NOMO-1 treated with dmso at 0.1 percent for 144 hours (cell line): ENCODE measurements at regions not wholly inside any gene's neighbourhood (a gene's known extent, or its start where the extent isn't known, plus 50 kb on each side); places are given as distances from the start of the nearest gene placed in this dataset.

Experiments used
- DNase-seq: peaks from one replicate; lab custom pipeline; 2025; ENCODE audit not compliant: unreplicated experiment; lab: John Stamatoyannopoulos, UW

- DNase-seq: no peak
Observed at GRCh38 chr13:106656186-106656585, 88.2 kb upstream of the ARGLU1 start.

- no peak for DNase-seq
Observed at GRCh38 chr13:106651442-106651841, 83.5 kb upstream of the ARGLU1 start.

- no peak for DNase-seq
Observed at GRCh38 chr13:106650690-106651205, 82.8 kb upstream of the ARGLU1 start.

- no peak for DNase-seq
Observed at GRCh38 chr13:106649495-106649894, 81.6 kb upstream of the ARGLU1 start.

GRCh38 chr13:106640515-106640914 is 72.6 kb upstream of the ARGLU1 start:
- DNase-seq: no peak

GRCh38 chr13:106637519-106637918 is 69.6 kb upstream of the ARGLU1 start:
- DNase-seq: no peak

- no peak for DNase-seq
Observed at GRCh38 chr13:106636492-106636891, 68.6 kb upstream of the ARGLU1 start.

GRCh38 chr13:106635616-106636015 is 67.7 kb upstream of the ARGLU1 start:
- DNase-seq: no peak

GRCh38 chr13:106633321-106633720 is 65.4 kb upstream of the ARGLU1 start:
- DNase-seq: no peak

- no peak for DNase-seq
Observed at GRCh38 chr13:106630650-106631049, 62.7 kb upstream of the ARGLU1 start.

- no peak for DNase-seq
Observed at GRCh38 chr13:106630162-106630561, 62.2 kb upstream of the ARGLU1 start.

GRCh38 chr13:106628936-106629659 is 61.2 kb upstream of the ARGLU1 start:
- no peak for DNase-seq

GRCh38 chr13:106626473-106626872 is 58.5 kb upstream of the ARGLU1 start:
- no peak for DNase-seq

GRCh38 chr13:106625578-106625977 is 57.6 kb upstream of the ARGLU1 start:
- DNase-seq: no peak

- no peak for DNase-seq
Observed at GRCh38 chr13:106623799-106624460, 56.0 kb upstream of the ARGLU1 start.

GRCh38 chr13:106621833-106622232 is 53.9 kb upstream of the ARGLU1 start:
- no peak for DNase-seq

GRCh38 chr13:106619688-106620555 is 52.0 kb upstream of the ARGLU1 start:
- DNase-seq: peak; percentile 35
